ENCODE measurements at regions not wholly inside any gene's neighbourhood (a gene's known extent, or its start where the extent isn't known, plus 50 kb on each side); places are given as distances from the start of the nearest gene placed in this dataset.

DNA sequence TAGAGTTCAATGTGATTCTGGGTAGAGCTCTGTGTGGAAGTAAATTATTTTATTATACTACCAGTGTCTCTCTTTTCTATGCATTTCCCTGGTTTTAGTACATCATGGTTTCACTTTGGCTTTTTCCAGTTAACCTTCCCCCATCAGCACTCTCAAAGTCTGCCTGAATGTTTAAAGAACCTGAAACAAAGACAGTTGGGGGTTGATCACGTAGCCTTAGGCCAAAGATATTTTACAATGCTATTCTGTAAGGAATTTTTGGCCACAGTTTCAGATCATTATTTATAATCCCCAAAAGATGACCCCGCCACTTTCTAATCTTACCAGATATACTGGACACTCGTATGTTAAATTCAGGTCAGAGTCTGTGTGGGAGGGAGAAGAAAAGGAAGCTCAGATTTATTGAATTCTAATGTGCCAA, 156.3 kb upstream of the TMC3 start:
- H3K4me3 Mint-ChIP-seq: no peak overlapping the region
- H3K4me1 Mint-ChIP-seq (ENCODE audit: low read depth): no peaks in the 10 kb centered on the region
- no peak for ATAC-seq

DNA sequence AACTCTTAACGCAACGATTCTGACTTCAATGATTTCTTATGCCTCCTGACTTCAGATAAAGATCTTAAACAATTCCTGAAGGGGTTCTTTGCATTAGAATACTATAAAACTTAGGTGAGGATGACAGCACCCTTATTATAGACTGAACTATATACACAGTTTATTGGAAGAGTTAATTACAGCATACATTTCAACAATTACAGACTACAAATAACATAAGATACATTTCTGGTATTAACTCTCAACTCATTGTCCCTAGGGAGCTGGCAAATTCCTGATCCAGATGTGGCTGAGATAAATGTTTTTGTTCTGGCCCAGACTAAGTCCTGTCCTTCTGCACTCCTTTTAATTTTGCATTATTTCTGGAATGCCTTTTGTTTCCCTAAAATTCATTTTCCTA, 155.5 kb upstream of the TMC3 start:
- Mint-ChIP-seq H3K9me3 (no peaks in the 10 kb centered on the region), H3K36me3 (ENCODE audit: insufficient read depth) (no peaks in the 10 kb centered on the region)
- no peak for ATAC-seq

More for the DNA sequence above, 156.3 kb upstream of the TMC3 start:
- Mint-ChIP-seq H3K9me3 (no peaks in the 10 kb centered on the region), H3K36me3 (ENCODE audit: insufficient read depth) (no peaks in the 10 kb centered on the region), H3K27me3 (ENCODE audit: low read depth) (peaks cover 9% of the 10 kb centered on the region)
- DNase-seq: no peak

DNA sequence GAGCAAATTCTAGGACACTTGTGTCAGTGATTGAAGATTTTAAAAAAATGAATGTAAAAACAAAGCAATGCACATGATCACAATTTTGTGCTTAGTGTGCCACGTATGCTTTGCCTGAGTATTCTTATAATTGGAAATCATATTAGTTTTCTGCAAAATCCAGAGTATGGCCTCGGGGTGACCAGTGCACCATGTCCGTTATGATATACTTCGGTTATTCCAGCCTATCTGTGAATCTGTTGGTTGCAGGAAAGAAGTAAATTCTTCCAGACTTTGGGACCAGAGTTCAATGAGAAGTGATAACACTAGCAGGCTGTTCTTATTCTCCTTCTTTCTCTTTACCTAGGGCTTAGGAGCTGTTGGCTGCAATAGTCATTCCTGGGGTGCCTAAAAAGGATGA, 152.0 kb upstream of the TMC3 start:
- no peaks in the 10 kb centered on the region for H3K9me3 Mint-ChIP-seq
- no peak overlapping the region for H3K4me3 Mint-ChIP-seq
- DNase-seq: no peak
- no peak for ATAC-seq
- no peaks in the 10 kb centered on the region for H3K4me1 Mint-ChIP-seq (ENCODE audit: low read depth)
- peaks cover 10% of the 10 kb centered on the region for H3K27me3 Mint-ChIP-seq (ENCODE audit: low read depth)
- no peaks in the 10 kb centered on the region for H3K36me3 Mint-ChIP-seq (ENCODE audit: insufficient read depth)

More for the DNA sequence above, 155.5 kb upstream of the TMC3 start:
- no peak for DNase-seq
- peaks cover 9% of the 10 kb centered on the region for H3K27me3 Mint-ChIP-seq (ENCODE audit: low read depth)
- H3K4me1 Mint-ChIP-seq (ENCODE audit: low read depth): no peaks in the 10 kb centered on the region
- H3K4me3 Mint-ChIP-seq: no peak overlapping the region

DNA sequence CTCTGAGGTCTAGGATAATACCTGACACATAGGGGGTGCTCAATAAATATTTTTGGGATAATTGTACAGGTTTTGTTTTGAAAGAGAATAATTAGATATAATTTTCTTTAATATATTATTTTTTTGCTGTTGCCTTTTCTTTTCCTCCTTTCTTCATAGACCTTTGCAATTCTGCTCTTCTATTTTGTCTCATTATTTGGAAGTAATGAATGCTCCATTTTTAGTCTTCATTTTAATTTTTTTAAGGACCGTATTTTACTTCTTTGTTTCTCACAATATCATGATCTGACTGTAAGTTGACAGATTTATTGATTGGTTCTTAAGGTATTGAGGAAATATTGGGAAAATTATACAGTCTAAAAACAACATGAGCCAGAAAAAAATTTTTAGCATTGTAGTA, 150.5 kb upstream of the TMC3 start:
- Mint-ChIP-seq H3K27me3 (ENCODE audit: low read depth) (peaks cover 10% of the 10 kb centered on the region), H3K4me1 (ENCODE audit: low read depth) (no peaks in the 10 kb centered on the region)
- no peak for DNase-seq

DNA sequence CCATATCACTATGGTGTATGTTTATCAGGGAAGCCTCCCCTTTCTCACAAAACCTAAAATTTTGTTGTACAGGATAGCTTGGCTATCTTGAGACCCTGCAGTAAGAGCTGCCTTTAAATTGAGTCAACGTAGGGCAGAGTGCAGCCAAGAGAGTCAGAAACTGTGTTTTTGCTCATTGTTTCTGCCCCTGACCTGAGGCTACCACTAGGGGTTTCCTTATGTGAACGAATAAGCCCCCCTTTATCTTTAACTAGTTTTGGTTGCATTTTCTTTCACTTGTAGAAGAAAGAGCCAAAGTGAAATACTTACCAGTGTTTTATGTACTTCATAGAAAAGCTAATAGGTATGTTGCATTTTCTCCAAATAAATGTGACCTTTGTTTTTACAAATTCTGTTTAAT, 149.9 kb upstream of the TMC3 start:
- DNase-seq: no peak
- H3K9me3 Mint-ChIP-seq: no peaks in the 10 kb centered on the region
- ATAC-seq: no peak
- H3K27me3 Mint-ChIP-seq (ENCODE audit: low read depth): peaks cover 7% of the 10 kb centered on the region
- no peak overlapping the region for H3K4me3 Mint-ChIP-seq
- no peaks in the 10 kb centered on the region for H3K36me3 Mint-ChIP-seq (ENCODE audit: insufficient read depth)
- H3K4me1 Mint-ChIP-seq (ENCODE audit: low read depth): no peaks in the 10 kb centered on the region

More for the DNA sequence above, 150.5 kb upstream of the TMC3 start:
- H3K9me3 Mint-ChIP-seq: no peaks in the 10 kb centered on the region
- H3K36me3 Mint-ChIP-seq (ENCODE audit: insufficient read depth): no peaks in the 10 kb centered on the region
- no peak overlapping the region for H3K4me3 Mint-ChIP-seq
- ATAC-seq: no peak

DNA sequence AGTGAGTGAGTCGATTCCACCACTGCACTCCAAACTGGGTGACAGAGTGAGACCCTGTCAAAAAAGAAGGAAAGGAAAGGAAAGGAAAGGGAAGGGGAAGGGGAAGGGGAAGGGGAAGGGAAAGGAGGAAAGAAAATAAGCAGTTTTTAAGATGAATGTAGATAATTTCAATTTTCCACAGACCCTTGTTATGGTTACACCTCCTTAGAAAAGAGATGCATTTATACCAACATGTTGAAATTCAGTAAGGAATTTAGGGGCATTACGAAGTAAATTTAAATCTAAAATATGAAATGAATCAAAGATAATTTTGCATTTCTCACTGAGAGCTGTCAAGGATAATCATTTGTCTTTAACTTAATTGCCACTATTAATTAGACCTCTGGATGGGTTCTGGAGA, 146.5 kb upstream of the TMC3 start:
- H3K4me3 Mint-ChIP-seq: no peak overlapping the region
- H3K36me3 Mint-ChIP-seq (ENCODE audit: insufficient read depth): no peaks in the 10 kb centered on the region
- H3K4me1 Mint-ChIP-seq (ENCODE audit: low read depth): no peaks in the 10 kb centered on the region
- DNase-seq (no peak), ATAC-seq (no peak)
- H3K27me3 Mint-ChIP-seq (ENCODE audit: low read depth): peaks cover 11% of the 10 kb centered on the region
- H3K9me3 Mint-ChIP-seq: no peaks in the 10 kb centered on the region

DNA sequence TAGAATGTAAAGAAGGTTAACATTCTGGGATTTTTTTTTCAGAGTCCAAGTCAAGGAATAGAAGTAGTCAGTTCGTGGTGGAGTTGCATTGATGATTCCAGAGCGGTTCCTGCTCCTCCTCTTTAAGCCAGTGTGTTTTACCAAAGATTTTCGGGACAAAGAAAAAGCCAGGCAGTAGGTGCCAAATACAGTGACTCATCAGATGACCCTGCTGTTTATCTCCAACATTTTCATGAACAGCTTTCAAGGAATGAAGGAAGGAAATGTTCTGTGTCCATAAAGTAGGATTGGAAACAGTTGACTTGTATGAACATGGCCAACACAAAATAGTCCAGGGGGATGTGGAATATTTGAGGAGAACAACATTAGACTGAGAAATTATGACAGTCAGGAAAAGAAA, 142.4 kb upstream of the TMC3 start:
- no peak overlapping the region for H3K4me3 Mint-ChIP-seq
- no peaks in the 10 kb centered on the region for H3K36me3 Mint-ChIP-seq (ENCODE audit: insufficient read depth)
- no peak for ATAC-seq
- H3K4me1 Mint-ChIP-seq (ENCODE audit: low read depth): no peaks in the 10 kb centered on the region
- no peak for DNase-seq
- no peaks in the 10 kb centered on the region for H3K9me3 Mint-ChIP-seq
- H3K27me3 Mint-ChIP-seq (ENCODE audit: low read depth): peaks cover 8% of the 10 kb centered on the region

DNA sequence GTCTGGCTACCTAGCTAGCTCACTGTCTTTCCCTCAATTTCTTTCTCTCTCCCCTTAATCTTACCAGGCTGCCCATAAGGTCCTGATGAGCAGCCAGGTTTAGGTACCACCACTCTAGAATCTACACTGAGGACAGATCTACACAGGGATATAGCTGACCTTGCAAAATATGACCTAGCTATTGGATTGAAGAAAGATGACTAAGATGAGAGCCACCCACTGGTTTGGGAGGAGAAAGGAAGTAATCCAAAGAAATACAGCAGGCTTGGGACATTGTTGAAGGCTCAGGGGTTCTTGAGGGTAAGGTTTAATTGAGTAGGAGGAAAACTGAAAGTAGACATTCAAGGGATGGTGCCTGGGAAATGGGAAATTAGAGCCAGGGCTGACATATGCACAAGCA, 142.0 kb upstream of the TMC3 start:
- H3K4me3 Mint-ChIP-seq: no peak overlapping the region

DNA sequence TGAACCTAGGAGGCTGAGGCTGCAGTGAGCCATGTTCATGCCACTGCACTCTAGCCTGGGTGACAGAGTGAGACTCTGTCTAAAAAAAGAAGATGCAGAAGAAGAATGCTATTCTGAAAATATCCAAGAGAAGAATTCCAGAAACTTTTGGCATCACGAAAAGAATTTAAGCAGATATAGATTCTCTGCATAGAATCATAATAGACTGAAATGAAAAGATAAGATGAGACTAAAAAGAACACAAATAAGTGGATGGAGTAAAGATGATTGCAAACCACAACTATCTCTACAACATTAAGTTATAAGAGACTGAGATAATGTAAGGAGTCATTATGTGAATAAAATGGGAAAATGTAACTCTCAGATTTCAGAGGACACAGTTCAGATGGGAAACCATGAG, 140.7 kb upstream of the TMC3 start:
- peaks cover 9% of the 10 kb centered on the region for H3K27me3 Mint-ChIP-seq (ENCODE audit: low read depth)
- DNase-seq (no peak), ATAC-seq (no peak)
- H3K9me3 Mint-ChIP-seq: no peaks in the 10 kb centered on the region
- H3K4me3 Mint-ChIP-seq: no peak overlapping the region
- H3K36me3 Mint-ChIP-seq (ENCODE audit: insufficient read depth): no peaks in the 10 kb centered on the region
- H3K4me1 Mint-ChIP-seq (ENCODE audit: low read depth): no peaks in the 10 kb centered on the region

More for the DNA sequence above, 142.0 kb upstream of the TMC3 start:
- Mint-ChIP-seq H3K27me3 (ENCODE audit: low read depth) (peaks cover 8% of the 10 kb centered on the region), H3K9me3 (no peaks in the 10 kb centered on the region), H3K36me3 (ENCODE audit: insufficient read depth) (no peaks in the 10 kb centered on the region), H3K4me1 (ENCODE audit: low read depth) (no peaks in the 10 kb centered on the region)
- ATAC-seq (no peak), DNase-seq (no peak)

DNA sequence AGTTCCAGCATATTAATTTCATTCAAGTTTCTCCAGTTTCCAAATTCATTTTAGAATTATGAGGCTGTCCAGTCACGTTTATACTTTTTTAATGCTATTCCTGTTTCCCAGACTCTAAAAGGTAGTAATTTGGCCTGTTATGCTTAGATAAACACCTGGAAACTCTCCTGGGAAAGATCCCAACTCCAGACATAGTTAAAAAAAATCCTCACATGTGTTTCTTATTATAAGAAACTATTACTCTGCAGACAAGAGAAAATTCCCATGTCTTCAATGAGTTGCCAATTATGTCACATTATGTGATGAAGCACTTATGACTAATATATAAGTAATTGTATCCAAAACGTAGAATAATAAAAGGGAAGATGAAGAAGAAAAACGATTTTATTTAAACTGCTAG, 137.1 kb upstream of the TMC3 start:
- Mint-ChIP-seq H3K4me1 (ENCODE audit: low read depth) (no peaks in the 10 kb centered on the region), H3K9me3 (no peaks in the 10 kb centered on the region), H3K27me3 (ENCODE audit: low read depth) (peaks cover 5% of the 10 kb centered on the region), H3K4me3 (no peak overlapping the region), H3K36me3 (ENCODE audit: insufficient read depth) (no peaks in the 10 kb centered on the region)
- no peak for ATAC-seq
- DNase-seq: no peak

DNA sequence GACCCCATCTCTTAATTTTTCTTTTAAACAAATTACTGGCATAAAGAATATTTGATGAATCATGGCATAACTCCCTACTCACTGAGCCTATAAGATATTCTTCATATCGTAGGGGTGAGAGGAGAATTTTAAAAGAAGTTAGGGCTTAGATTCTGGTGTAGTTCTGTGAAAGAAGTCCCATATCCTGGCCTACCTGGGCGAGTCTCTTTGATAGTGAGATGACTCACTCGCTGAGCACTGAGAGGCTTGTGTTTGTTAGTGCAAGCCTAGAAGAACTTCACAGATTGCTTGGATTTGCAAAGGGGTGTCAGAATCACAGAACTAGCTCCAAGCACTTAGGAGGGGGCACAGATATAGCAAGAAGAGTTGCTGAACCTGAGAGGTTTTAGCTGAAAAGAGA, 133.8 kb upstream of the TMC3 start:
- ATAC-seq (no peak), DNase-seq (no peak)
- Mint-ChIP-seq H3K9me3 (no peaks in the 10 kb centered on the region), H3K36me3 (ENCODE audit: insufficient read depth) (no peaks in the 10 kb centered on the region), H3K27me3 (ENCODE audit: low read depth) (peaks cover 2% of the 10 kb centered on the region), H3K4me3 (no peak overlapping the region), H3K4me1 (ENCODE audit: low read depth) (no peaks in the 10 kb centered on the region)

DNA sequence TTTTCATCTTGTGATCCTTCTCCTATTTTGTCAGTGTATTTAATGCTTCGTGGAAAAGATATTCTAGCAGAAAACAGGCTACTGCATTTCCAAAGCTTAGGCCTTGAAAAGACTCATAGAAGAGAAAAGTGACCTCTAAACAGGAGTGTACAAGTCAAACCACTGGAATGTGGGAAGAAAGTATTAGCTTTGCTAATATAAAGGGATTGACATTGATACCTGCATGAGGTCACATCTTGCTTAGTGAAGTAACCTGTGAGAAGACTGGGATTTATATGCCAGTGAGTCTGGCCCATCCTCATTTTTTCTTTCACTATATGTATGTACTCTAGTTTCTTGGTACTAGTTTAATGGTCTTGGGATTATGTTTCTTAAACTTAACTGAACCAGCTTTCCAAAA, 132.9 kb upstream of the TMC3 start:
- DNase-seq (no peak), ATAC-seq (no peak)
- Mint-ChIP-seq H3K4me1 (ENCODE audit: low read depth) (no peaks in the 10 kb centered on the region), H3K36me3 (ENCODE audit: insufficient read depth) (no peaks in the 10 kb centered on the region), H3K4me3 (no peak overlapping the region), H3K9me3 (no peaks in the 10 kb centered on the region), H3K27me3 (ENCODE audit: low read depth) (peaks cover 2% of the 10 kb centered on the region)

DNA sequence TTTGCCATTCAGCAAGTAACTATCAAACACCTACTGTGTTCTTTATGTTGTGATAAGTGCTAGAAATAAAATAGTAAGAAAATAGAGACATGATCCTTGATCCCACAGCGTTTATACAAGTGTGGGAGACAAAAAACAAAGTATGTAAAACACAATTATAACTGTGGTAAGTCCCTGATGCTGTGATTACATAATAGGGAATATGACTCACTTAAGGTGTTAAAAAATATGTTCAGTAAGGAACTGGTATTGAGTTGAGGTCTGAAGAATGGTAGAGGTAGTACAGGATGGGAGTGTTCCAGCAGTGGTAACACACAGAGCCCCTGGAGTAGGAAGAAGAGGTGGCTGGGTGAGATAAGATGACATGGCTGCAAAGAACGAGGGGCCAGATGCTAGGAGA, 132.1 kb upstream of the TMC3 start:
- H3K27me3 Mint-ChIP-seq (ENCODE audit: low read depth): peaks cover 2% of the 10 kb centered on the region
- H3K4me3 Mint-ChIP-seq: no peak overlapping the region
- H3K4me1 Mint-ChIP-seq (ENCODE audit: low read depth): no peaks in the 10 kb centered on the region
- H3K9me3 Mint-ChIP-seq: no peaks in the 10 kb centered on the region
- no peaks in the 10 kb centered on the region for H3K36me3 Mint-ChIP-seq (ENCODE audit: insufficient read depth)
- DNase-seq (no peak), ATAC-seq (no peak)

DNA sequence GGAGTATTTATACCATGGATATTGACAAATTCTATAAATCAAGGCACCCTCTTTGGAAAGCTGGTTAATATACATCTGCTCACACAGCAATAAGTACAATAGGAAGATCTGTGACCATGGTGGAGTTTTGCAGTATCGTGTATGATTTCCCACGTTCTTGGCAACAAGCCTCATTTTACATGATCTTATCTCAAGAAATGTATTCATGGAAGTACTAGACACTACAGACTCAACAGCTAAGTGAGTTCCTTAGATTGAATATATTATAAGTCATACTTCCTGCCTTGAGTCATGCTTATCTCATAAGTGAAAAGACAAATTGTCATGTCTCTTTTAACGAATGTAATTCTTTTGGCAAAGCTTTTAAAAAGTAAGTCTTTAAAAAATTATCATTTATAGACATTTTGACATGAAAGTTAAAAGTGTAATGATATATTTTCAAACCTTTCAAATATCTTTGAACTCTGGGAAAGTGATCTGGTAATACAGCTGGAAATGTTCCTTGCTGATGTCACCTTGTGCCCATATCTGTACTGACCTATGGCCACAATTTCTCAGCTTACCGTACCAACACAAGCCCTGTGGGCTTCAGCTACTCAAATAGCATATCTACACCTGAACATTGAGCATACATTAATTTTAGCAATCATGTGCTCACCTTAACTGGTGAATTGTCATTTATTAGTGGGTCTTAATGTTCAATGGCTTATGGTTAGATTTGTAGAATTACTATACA, 130.3 kb upstream of the TMC3 start:
- no peaks in the 10 kb centered on the region for H3K36me3 Mint-ChIP-seq (ENCODE audit: insufficient read depth)
- ATAC-seq: no peak

DNA sequence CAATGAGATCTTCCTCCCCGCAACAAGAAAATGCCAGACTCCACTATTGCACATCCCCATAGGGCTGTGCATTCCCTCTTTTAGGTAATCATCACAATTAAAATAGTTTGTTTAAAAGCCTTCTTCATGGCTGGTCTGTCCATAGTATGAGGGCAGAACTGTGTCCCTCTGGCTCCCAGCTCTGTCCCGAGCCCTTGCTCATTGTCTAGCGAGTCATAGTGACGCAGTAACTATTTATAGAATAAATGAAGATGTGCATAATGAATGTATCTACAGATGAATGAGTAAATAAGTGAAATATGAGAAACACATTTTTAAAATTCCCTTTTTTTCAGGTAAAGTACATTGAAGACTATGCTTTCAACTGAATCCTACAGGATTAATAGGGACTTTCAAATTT, 128.4 kb upstream of the TMC3 start:
- H3K4me3 Mint-ChIP-seq: no peak overlapping the region
- no peaks in the 10 kb centered on the region for H3K36me3 Mint-ChIP-seq (ENCODE audit: insufficient read depth)
- no peaks in the 10 kb centered on the region for H3K4me1 Mint-ChIP-seq (ENCODE audit: low read depth)
- ATAC-seq: no peak
- DNase-seq: no peak
- no peaks in the 10 kb centered on the region for H3K27me3 Mint-ChIP-seq (ENCODE audit: low read depth)
- no peaks in the 10 kb centered on the region for H3K9me3 Mint-ChIP-seq

More for the DNA sequence above, 130.3 kb upstream of the TMC3 start:
- DNase-seq: no peak
- H3K4me3 Mint-ChIP-seq: no peak overlapping the region
- H3K27me3 Mint-ChIP-seq (ENCODE audit: low read depth): no peaks in the 10 kb centered on the region
- no peaks in the 10 kb centered on the region for H3K4me1 Mint-ChIP-seq (ENCODE audit: low read depth)
- no peaks in the 10 kb centered on the region for H3K9me3 Mint-ChIP-seq

All from activated T-cell treated with anti-CD3 and anti-CD28 coated beads, Interleukin-2, amount 50 U/mL, for 4 hours (primary cell).